HG02623 (cell line): ENCODE measurements at regions not wholly inside any gene's neighbourhood (a gene's known extent, or its start where the extent isn't known, plus 50 kb on each side); places are given as distances from the start of the nearest gene placed in this dataset.
"Not testable (repeated sequence)": the region's sequence is repeated elsewhere in the genome, so short reads cannot be mapped to it uniquely, and the experiment has no call there.

ENCODE experiments used
- ATAC-seq: cut with Tn5 transposase; IDR thresholded peaks from one replicate; pipeline ENCODE4 v1.9.1; 2021; ENCODE audit warnings: moderate library complexity; ENCODE audit not compliant: unreplicated experiment

- ATAC-seq: no peak
Measured at GRCh38 chr16:9610727-9611126, 519.3 kb downstream of the HAPSTR1 start.

GRCh38 chr16:9612267-9612666, 520.8 kb downstream of the HAPSTR1 start:
- no peak for ATAC-seq

- no peak for ATAC-seq
Measured at GRCh38 chr16:9614389-9614788, 522.9 kb downstream of the HAPSTR1 start.

GRCh38 chr16:9622268-9622667, 530.8 kb downstream of the HAPSTR1 start:
- no peak for ATAC-seq

GRCh38 chr16:9625122-9625521, 533.7 kb downstream of the HAPSTR1 start:
- ATAC-seq: no peak

GRCh38 chr16:9627427-9627826, 536.0 kb downstream of the HAPSTR1 start:
- no peak for ATAC-seq

GRCh38 chr16:9630119-9630518, 538.7 kb downstream of the HAPSTR1 start:
- no peak for ATAC-seq

- no peak for ATAC-seq
Measured at GRCh38 chr16:9630985-9631384, 539.5 kb downstream of the HAPSTR1 start.

GRCh38 chr16:9633844-9634243, 542.4 kb downstream of the HAPSTR1 start:
- no peak for ATAC-seq

- not testable (repeated sequence) for ATAC-seq
Measured at GRCh38 chr16:9635150-9635720, 543.8 kb downstream of the HAPSTR1 start.

GRCh38 chr16:9644258-9644657, 538.0 kb downstream of the GRIN2A start:
- ATAC-seq: no peak

GRCh38 chr16:9645911-9646310, 536.3 kb downstream of the GRIN2A start:
- ATAC-seq: no peak

GRCh38 chr16:9647981-9648701, 534.1 kb downstream of the GRIN2A start:
- ATAC-seq: no peak

- ATAC-seq: no peak
Measured at GRCh38 chr16:9650284-9650683, 531.9 kb downstream of the GRIN2A start.

- no peak for ATAC-seq
Measured at GRCh38 chr16:9655051-9655450, 527.2 kb downstream of the GRIN2A start.

GRCh38 chr16:9657641-9658040, 524.6 kb downstream of the GRIN2A start:
- no peak for ATAC-seq

- ATAC-seq: no peak
Measured at GRCh38 chr16:9658164-9658563, 524.1 kb downstream of the GRIN2A start.

GRCh38 chr16:9658586-9658985, 523.6 kb downstream of the GRIN2A start:
- no peak for ATAC-seq

- ATAC-seq: no peak
Measured at GRCh38 chr16:9660898-9661297, 521.3 kb downstream of the GRIN2A start.

GRCh38 chr16:9661336-9662017, 520.8 kb downstream of the GRIN2A start:
- no peak for ATAC-seq

- ATAC-seq: no peak
Measured at GRCh38 chr16:9663588-9663987, 518.6 kb downstream of the GRIN2A start.

GRCh38 chr16:9665851-9666271, 516.4 kb downstream of the GRIN2A start:
- no peak for ATAC-seq
